Effector memory CD4-positive, alpha-beta T cell (primary cell): ENCODE measurements at regions not wholly inside any gene's neighbourhood (a gene's known extent, or its start where the extent isn't known, plus 50 kb on each side); places are given as distances from the start of the nearest gene placed in this dataset.
A peak's percentile ranks its signal among the peaks of the same experiment; 100 is the strongest.

ENCODE experiments used
- DNase-seq, 3 donors: peaks; one replicate each; pipeline ENCODE4 v3.0.0-alpha.2; 2020
- H3K27ac ChIP-seq: 2 replicates; pipeline ENCODE4 v1.7.0; 2013; ENCODE audit warnings: mild to moderate bottlenecking, low read length, moderate library complexity; ENCODE audit not compliant: insufficient read depth, poor library complexity, severe bottlenecking
- H3K27me3 ChIP-seq: replicated peaks from 2 replicates; pipeline ENCODE4 v1.7.0; 2013; ENCODE audit warnings: mild to moderate bottlenecking, low read length; ENCODE audit not compliant: insufficient read depth, control insufficient read depth, poor library complexity, severe bottlenecking
- H3K36me3 ChIP-seq: 2 replicates; pipeline ENCODE4 v1.7.0; 2013; ENCODE audit warnings: mild to moderate bottlenecking, low read length, moderate library complexity; ENCODE audit not compliant: control insufficient read depth, insufficient read depth
- H3K4me1 ChIP-seq: 2 replicates; pipeline ENCODE4 v1.7.0; 2013; ENCODE audit warnings: low read length, mild to moderate bottlenecking; ENCODE audit not compliant: control insufficient read depth, insufficient read depth, poor library complexity, severe bottlenecking
- H3K4me3 ChIP-seq: 2 replicates; pipeline ENCODE4 v1.7.0; 2013; ENCODE audit warnings: low read length, low read depth, mild to moderate bottlenecking; ENCODE audit not compliant: insufficient read depth, poor library complexity, severe bottlenecking
- H3K9me3 ChIP-seq: 2 replicates; pipeline ENCODE4 v1.7.0; 2013; ENCODE audit warnings: mild to moderate bottlenecking, low read length, moderate library complexity; ENCODE audit not compliant: control insufficient read depth

- Histone ChIP-seq H3K27ac (no peak overlapping the region), H3K4me1 (peaks cover 31% of the 10 kb centered on the region), H3K9me3 (no peaks in the 10 kb centered on the region), H3K36me3 (no peaks in the 10 kb centered on the region), H3K4me3 (peak overlapping the region; percentile 46), H3K27me3 (peaks cover 64% of the 10 kb centered on the region)
- peak; percentile 34 to 64 (median 58) for DNase-seq
Measured at GRCh38 chr11:16605894-16606783, 132.3 kb upstream of the C11orf58 start.

GRCh38 chr11:16605389-16605893 lies 133.0 kb upstream of the C11orf58 start:
- DNase-seq, result no peak
- H3K27me3 ChIP-seq, result peaks cover 60% of the 10 kb centered on the region
- no peaks in the 10 kb centered on the region for H3K9me3 ChIP-seq
- H3K36me3 ChIP-seq, result no peaks in the 10 kb centered on the region
- peak overlapping the region; percentile 46 for H3K4me3 ChIP-seq
- H3K27ac ChIP-seq, result no peak overlapping the region
- peaks cover 31% of the 10 kb centered on the region for H3K4me1 ChIP-seq

GRCh38 chr11:16604794-16605388 lies 133.6 kb upstream of the C11orf58 start:
- H3K9me3 ChIP-seq, result no peaks in the 10 kb centered on the region
- no peaks in the 10 kb centered on the region for H3K36me3 ChIP-seq
- H3K27me3 ChIP-seq, result peaks cover 57% of the 10 kb centered on the region
- H3K4me1 ChIP-seq, result peaks cover 31% of the 10 kb centered on the region
- no peak for DNase-seq
- no peak overlapping the region for H3K27ac ChIP-seq
- peak overlapping the region; percentile 46 for H3K4me3 ChIP-seq

- H3K4me3 ChIP-seq, result peak overlapping the region; percentile 46
- H3K9me3 ChIP-seq, result no peaks in the 10 kb centered on the region
- peaks cover 31% of the 10 kb centered on the region for H3K4me1 ChIP-seq
- no peaks in the 10 kb centered on the region for H3K36me3 ChIP-seq
- H3K27me3 ChIP-seq, result peaks cover 52% of the 10 kb centered on the region
- DNase-seq, result no peak
- no peak overlapping the region for H3K27ac ChIP-seq
Measured at GRCh38 chr11:16603890-16604793, 134.3 kb upstream of the C11orf58 start.

GRCh38 chr11:16603245-16603644 lies 135.2 kb upstream of the C11orf58 start:
- no peak for DNase-seq
- Histone ChIP-seq H3K27me3 (peaks cover 49% of the 10 kb centered on the region), H3K4me1 (peaks cover 31% of the 10 kb centered on the region), H3K27ac (no peak overlapping the region), H3K36me3 (no peaks in the 10 kb centered on the region), H3K4me3 (no peak overlapping the region), H3K9me3 (no peaks in the 10 kb centered on the region)

- H3K27me3 ChIP-seq, result peaks cover 12% of the 10 kb centered on the region
- H3K27ac ChIP-seq, result no peak overlapping the region
- H3K36me3 ChIP-seq, result no peaks in the 10 kb centered on the region
- no peak overlapping the region for H3K4me3 ChIP-seq
- no peaks in the 10 kb centered on the region for H3K9me3 ChIP-seq
- no peak for DNase-seq
- H3K4me1 ChIP-seq, result no peaks in the 10 kb centered on the region
Measured at GRCh38 chr11:16598906-16599305, 139.5 kb upstream of the C11orf58 start.

GRCh38 chr11:16598032-16598431 lies 140.4 kb upstream of the C11orf58 start:
- Histone ChIP-seq H3K4me1 (no peaks in the 10 kb centered on the region), H3K9me3 (no peaks in the 10 kb centered on the region), H3K27ac (no peak overlapping the region), H3K4me3 (no peak overlapping the region), H3K36me3 (no peaks in the 10 kb centered on the region), H3K27me3 (peaks cover 3% of the 10 kb centered on the region)
- DNase-seq, result no peak

- H3K27ac ChIP-seq, result no peak overlapping the region
- DNase-seq, result no peak
Measured at GRCh38 chr11:16596231-16596630, 142.2 kb upstream of the C11orf58 start.

GRCh38 chr11:16591157-16591556 lies 147.3 kb upstream of the C11orf58 start:
- H3K4me1 ChIP-seq, result no peaks in the 10 kb centered on the region
- no peak overlapping the region for H3K4me3 ChIP-seq
- no peaks in the 10 kb centered on the region for H3K36me3 ChIP-seq
- H3K27ac ChIP-seq, result no peak overlapping the region
- DNase-seq, result no peak
- no peaks in the 10 kb centered on the region for H3K27me3 ChIP-seq
- no peaks in the 10 kb centered on the region for H3K9me3 ChIP-seq

More at GRCh38 chr11:16596231-16596630, 142.2 kb upstream of the C11orf58 start:
- no peak overlapping the region for H3K4me3 ChIP-seq
- H3K36me3 ChIP-seq, result no peaks in the 10 kb centered on the region
- H3K9me3 ChIP-seq, result no peaks in the 10 kb centered on the region
- no peaks in the 10 kb centered on the region for H3K4me1 ChIP-seq
- no peaks in the 10 kb centered on the region for H3K27me3 ChIP-seq
